ENCODE measurements at regions not wholly inside any gene's neighbourhood (a gene's known extent, or its start where the extent isn't known, plus 50 kb on each side); places are given as distances from the start of the nearest gene placed in this dataset.

DNA sequence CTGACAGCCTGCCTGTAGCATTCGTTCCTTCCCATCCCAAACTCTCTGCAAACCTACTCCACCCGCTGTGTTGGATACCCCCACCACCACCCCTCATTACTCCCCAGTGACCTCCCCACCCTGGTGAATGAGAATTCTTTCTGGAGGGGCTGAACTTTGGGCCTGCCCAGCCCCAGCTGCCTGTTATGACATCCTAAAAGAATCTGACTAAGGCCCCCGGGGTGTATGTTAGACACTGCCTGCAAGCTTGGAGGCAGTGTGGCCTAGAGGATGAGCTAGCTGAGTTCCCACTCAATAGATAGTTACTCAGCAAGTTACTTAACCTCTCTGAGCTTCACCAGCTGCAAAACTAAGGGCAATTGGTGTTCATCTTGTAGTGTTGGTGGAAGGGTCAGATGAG is 110.2 kb upstream of the FGGY start:
- TF ChIP-seq EZH2 (IDR thresholded peaks at IDR 0.05; ENCODE audit: borderline replicate concordance, insufficient read depth, low read length, poor library complexity, severe bottlenecking) (no peak), MXI1 (conservative IDR thresholded peaks at IDR 0.05; ENCODE audit: poor library complexity, severe bottlenecking) (no peak), CTCF (IDR thresholded peaks at IDR 0.05; ENCODE audit: poor library complexity, severe bottlenecking) (no peak), TAF1 (IDR thresholded peaks at IDR 0.05; ENCODE audit: low read depth) (no peak), RAD21 (conservative IDR thresholded peaks at IDR 0.05) (no peak), EP300 (conservative IDR thresholded peaks at IDR 0.05; ENCODE audit: poor library complexity, severe bottlenecking) (no peak), POLR2AphosphoS5 (IDR thresholded peaks at IDR 0.05) (no peak)
